Colonic mucosa (tissue), 4 donors: ENCODE measurements at regions not wholly inside any gene's neighbourhood (a gene's known extent, or its start where the extent isn't known, plus 50 kb on each side); places are given as distances from the start of the nearest gene placed in this dataset.

Source experiments
- DNase-seq: peaks from one replicate; pipeline ENCODE4 v3.0.0-alpha.2; 2020
- H3K27ac ChIP-seq: fragments of 200-600 bp; one replicate; pipeline ENCODE4 v1.8.0; 2021
- H3K27me3 ChIP-seq: fragments of 200-600 bp; one replicate; pipeline ENCODE4 v1.8.0; 2021
- H3K36me3 ChIP-seq: fragments of 200-600 bp; one replicate; pipeline ENCODE4 v1.8.0; 2021
- H3K4me1 ChIP-seq: fragments of 200-600 bp; one replicate; pipeline ENCODE4 v1.8.0; 2021; ENCODE audit warnings: mild to moderate bottlenecking
- H3K4me3 ChIP-seq: fragments of 200-600 bp; one replicate; pipeline ENCODE4 v1.8.0; 2021
- H3K9ac ChIP-seq, 2 donors: one replicate each; pipeline ENCODE4 v1.7.0; 2013; ENCODE audit warnings: control low read depth in 2 of 2, low read depth in 2 of 2, low read length in 2 of 2
- H3K9me3 ChIP-seq: fragments of 200-600 bp; one replicate; pipeline ENCODE4 v1.8.0; 2021
- CTCF ChIP-seq: fragments of 200-600 bp; IDR thresholded peaks from one replicate; pipeline ENCODE4 v1.8.0; 2022; ENCODE audit warnings: antibody characterized with exemption, mild to moderate bottlenecking
- intact Hi-C: fragments of 100-400 bp; cut with DNase I; formaldehyde crosslinking; loops from one replicate; pipeline ENCODE4 v1.14.1; 2022
- donor health status: healthy.
- donor health status: DM: no; HTN: no; CAD: no.
- donor health status: DM: no; HTN: no; CAD: no.

GRCh38 chr21:16193496-16194094 lies 463.8 kb downstream of the USP25 start:
- H3K9me3 ChIP-seq: no peaks in the 10 kb centered on the region
- no peaks in the 10 kb centered on the region for H3K36me3 ChIP-seq
- intact Hi-C loops: no loop called here
- TF ChIP-seq CTCF: no peak
- DNase-seq: no peak
- no peaks in the 10 kb centered on the region for H3K4me1 ChIP-seq
- no peak overlapping the region for H3K9ac ChIP-seq
- no peak overlapping the region for H3K27ac ChIP-seq
- H3K4me3 ChIP-seq: no peak overlapping the region
- H3K27me3 ChIP-seq: no peaks in the 10 kb centered on the region

DNA sequence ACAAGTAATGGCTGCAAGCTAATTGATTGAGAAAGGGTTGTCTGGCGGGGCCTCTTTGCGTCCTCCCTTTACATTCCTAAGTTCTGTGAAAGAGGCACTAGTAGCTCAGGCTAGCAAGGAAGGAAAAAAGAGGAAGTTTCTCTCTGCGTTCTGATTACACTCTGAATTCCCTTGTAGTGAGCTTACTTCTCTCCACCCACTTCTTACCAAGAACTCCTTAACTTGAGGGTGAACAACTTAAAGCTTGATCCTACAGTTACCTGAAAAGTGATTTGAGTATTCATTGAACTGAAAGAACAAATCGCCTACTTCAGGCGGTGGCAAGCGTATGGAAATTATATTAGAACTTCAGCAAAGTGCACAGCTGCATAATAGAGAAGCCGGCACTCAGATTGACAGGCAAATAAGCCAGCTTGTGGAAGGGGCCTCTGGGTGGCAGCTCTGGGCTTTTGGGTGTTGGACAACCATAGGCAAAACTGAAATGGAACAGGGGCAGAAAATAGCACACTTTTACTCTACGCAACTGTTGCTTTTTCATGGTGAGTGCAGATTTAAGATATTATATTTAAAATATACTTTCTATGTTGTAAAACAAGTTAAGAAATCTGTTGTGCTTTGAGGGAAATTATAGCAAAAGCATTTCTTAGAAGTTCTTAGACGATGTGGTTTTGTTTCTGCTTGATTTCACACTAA lies 464.5 kb downstream of the USP25 start:
- no peak overlapping the region for H3K9ac ChIP-seq
- intact Hi-C loops: no loop called here

GRCh38 chr21:16194788-16195537 lies 465.2 kb downstream of the USP25 start:
- no peaks in the 10 kb centered on the region for H3K4me1 ChIP-seq
- TF ChIP-seq CTCF: no peak
- H3K36me3 ChIP-seq: no peaks in the 10 kb centered on the region
- no peaks in the 10 kb centered on the region for H3K9me3 ChIP-seq
- no peaks in the 10 kb centered on the region for H3K27me3 ChIP-seq
- no peak overlapping the region for H3K9ac ChIP-seq
- no peak overlapping the region for H3K4me3 ChIP-seq
- no peak overlapping the region for H3K27ac ChIP-seq
- no peak for DNase-seq
- intact Hi-C loops: no loop called here

More for the DNA sequence above, 464.5 kb downstream of the USP25 start:
- H3K27ac ChIP-seq: no peak overlapping the region
- no peaks in the 10 kb centered on the region for H3K9me3 ChIP-seq
- TF ChIP-seq CTCF: no peak
- no peak overlapping the region for H3K4me3 ChIP-seq
- no peaks in the 10 kb centered on the region for H3K27me3 ChIP-seq
- DNase-seq: peak; percentile 28
- H3K4me1 ChIP-seq: no peaks in the 10 kb centered on the region
- H3K36me3 ChIP-seq: no peaks in the 10 kb centered on the region

GRCh38 chr21:16195538-16195910 lies 465.7 kb downstream of the USP25 start:
- H3K4me3 ChIP-seq: no peak overlapping the region

GRCh38 chr21:16196001-16196400 lies 466.2 kb downstream of the USP25 start:
- H3K36me3 ChIP-seq: no peaks in the 10 kb centered on the region
- H3K4me1 ChIP-seq: no peaks in the 10 kb centered on the region
- no peak overlapping the region for H3K27ac ChIP-seq
- intact Hi-C loops: no loop called here
- H3K9ac ChIP-seq: no peak overlapping the region
- no peak overlapping the region for H3K4me3 ChIP-seq
- DNase-seq: no peak
- H3K9me3 ChIP-seq: no peaks in the 10 kb centered on the region
- no peaks in the 10 kb centered on the region for H3K27me3 ChIP-seq
- TF ChIP-seq CTCF: no peak

More at GRCh38 chr21:16195538-16195910, 465.7 kb downstream of the USP25 start:
- H3K9me3 ChIP-seq: no peaks in the 10 kb centered on the region
- no peaks in the 10 kb centered on the region for H3K27me3 ChIP-seq
- H3K27ac ChIP-seq: no peak overlapping the region
- H3K4me1 ChIP-seq: no peaks in the 10 kb centered on the region
- intact Hi-C loops: no loop called here
- TF ChIP-seq CTCF: no peak
- no peaks in the 10 kb centered on the region for H3K36me3 ChIP-seq
- H3K9ac ChIP-seq: no peak overlapping the region
- DNase-seq: no peak
